K562 (cell line): ENCODE measurements at regions not wholly inside any gene's neighbourhood (a gene's known extent, or its start where the extent isn't known, plus 50 kb on each side); places are given as distances from the start of the nearest gene placed in this dataset.

Experiments used
- ARNT ChIP-seq, 2 experiments: fragments of 450-650 bp; IDR thresholded peaks; 2 replicates each; pipeline ENCODE4 v1.6.1; 2016; ENCODE audit warnings: mild to moderate bottlenecking in 1 of 2
- ESRRA ChIP-seq: fragments of 450-650 bp; IDR thresholded peaks from 2 replicates; pipeline ENCODE4 v1.6.1; 2014; ENCODE audit warnings: low read depth, mild to moderate bottlenecking, moderate library complexity, borderline replicate concordance
- GTF2F1 ChIP-seq: IDR thresholded peaks from 2 replicates; pipeline ENCODE4 v1.6.1; 2011; ENCODE audit warnings: low read depth, low read length, improper control_type of control experiment
- POLR2B ChIP-seq: fragments of 450-650 bp; IDR thresholded peaks from 2 replicates; pipeline ENCODE4 v1.6.1; 2018; ENCODE audit warnings: low read depth; ENCODE audit not compliant: partially characterized antibody
- SRF ChIP-seq, 2 experiments: fragments of 250-450, 450-650 bp in 1 of 2; sonication (Bioruptor Pico) in 1 of 2; sonication (generic) in 1 of 2; formaldehyde crosslinking; IDR thresholded peaks; 2 replicates each; pipeline versions ENCODE4 v1.5.0 to v1.5.1; 2020 to 2022; ENCODE audit warnings: mild to moderate bottlenecking in 1 of 2, missing genetic modification reagents in 1 of 2
- TF ChIP-seq, protein P1 (sequence below), 2 experiments: fragments of 450-650 bp; IDR thresholded peaks; 2 replicates each; pipeline ENCODE4 v1.6.1; 2018; ENCODE audit warnings: mild to moderate bottlenecking in 2 of 2, low read depth in 1 of 2; ENCODE audit not compliant: partially characterized antibody in 2 of 2

DNA sequence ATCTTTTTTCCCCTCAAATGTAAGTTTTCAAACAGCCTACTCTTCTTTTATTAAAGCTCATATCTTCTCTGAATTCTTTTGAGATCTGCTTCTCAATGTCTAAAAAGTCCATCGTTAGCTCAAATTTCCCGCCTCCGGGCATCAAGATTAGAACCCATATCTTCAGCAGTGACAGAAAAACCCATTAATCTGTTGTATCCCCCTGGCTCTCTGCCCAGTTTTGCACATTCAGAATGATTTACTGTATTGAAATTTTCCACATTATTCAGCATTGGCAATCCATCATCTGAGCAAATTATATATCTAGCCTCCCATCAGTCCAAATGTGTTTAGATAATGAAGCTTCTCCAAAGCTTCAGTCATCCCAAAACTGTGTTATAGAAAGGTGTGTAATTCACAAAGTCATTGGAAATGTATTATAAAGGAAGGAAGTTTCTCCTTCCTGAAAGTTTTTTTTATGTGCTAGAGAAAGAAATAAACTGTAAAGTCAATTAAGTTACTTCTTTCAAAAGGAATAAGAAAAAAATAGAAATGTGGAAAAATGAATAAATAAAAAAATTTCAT, 849.9 kb downstream of the MAT2B start (continued):
- TF ChIP-seq, protein P1, sequence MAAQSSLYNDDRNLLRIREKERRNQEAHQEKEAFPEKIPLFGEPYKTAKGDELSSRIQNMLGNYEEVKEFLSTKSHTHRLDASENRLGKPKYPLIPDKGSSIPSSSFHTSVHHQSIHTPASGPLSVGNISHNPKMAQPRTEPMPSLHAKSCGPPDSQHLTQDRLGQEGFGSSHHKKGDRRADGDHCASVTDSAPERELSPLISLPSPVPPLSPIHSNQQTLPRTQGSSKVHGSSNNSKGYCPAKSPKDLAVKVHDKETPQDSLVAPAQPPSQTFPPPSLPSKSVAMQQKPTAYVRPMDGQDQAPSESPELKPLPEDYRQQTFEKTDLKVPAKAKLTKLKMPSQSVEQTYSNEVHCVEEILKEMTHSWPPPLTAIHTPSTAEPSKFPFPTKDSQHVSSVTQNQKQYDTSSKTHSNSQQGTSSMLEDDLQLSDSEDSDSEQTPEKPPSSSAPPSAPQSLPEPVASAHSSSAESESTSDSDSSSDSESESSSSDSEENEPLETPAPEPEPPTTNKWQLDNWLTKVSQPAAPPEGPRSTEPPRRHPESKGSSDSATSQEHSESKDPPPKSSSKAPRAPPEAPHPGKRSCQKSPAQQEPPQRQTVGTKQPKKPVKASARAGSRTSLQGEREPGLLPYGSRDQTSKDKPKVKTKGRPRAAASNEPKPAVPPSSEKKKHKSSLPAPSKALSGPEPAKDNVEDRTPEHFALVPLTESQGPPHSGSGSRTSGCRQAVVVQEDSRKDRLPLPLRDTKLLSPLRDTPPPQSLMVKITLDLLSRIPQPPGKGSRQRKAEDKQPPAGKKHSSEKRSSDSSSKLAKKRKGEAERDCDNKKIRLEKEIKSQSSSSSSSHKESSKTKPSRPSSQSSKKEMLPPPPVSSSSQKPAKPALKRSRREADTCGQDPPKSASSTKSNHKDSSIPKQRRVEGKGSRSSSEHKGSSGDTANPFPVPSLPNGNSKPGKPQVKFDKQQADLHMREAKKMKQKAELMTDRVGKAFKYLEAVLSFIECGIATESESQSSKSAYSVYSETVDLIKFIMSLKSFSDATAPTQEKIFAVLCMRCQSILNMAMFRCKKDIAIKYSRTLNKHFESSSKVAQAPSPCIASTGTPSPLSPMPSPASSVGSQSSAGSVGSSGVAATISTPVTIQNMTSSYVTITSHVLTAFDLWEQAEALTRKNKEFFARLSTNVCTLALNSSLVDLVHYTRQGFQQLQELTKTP (IDR thresholded peaks at IDR 0.05; ENCODE audit: low read depth in 1 of 2, partially characterized antibody in 2 of 2), result no peak
- TF ChIP-seq GTF2F1 (no peak), SRF (CRISPR knock-in tag; IDR thresholded peaks at IDR 0.05) (no peak), ARNT (IDR thresholded peaks at IDR 0.05) (no peak), POLR2B (no peak), ESRRA (no peak)
- TF ChIP-seq, all 486 proteins: peak for 34
